Adipocyte (in vitro differentiated cells): ENCODE measurements at regions not wholly inside any gene's neighbourhood (a gene's known extent, or its start where the extent isn't known, plus 50 kb on each side); places are given as distances from the start of the nearest gene placed in this dataset.
"Not testable (repeated sequence)": the region's sequence is repeated elsewhere in the genome, so short reads cannot be mapped to it uniquely, and the experiment has no call there.

Source experiments
- DNase-seq: peaks from one replicate; pipeline ENCODE4 v3.0.0-alpha.2; 2015; ENCODE audit warnings: low read depth
- H3K27me3 ChIP-seq: replicated peaks from 2 replicates; pipeline ENCODE4 v1.7.0; 2013; ENCODE audit warnings: mild to moderate bottlenecking, low read length, moderate library complexity; ENCODE audit not compliant: control insufficient read depth, insufficient read depth
- H3K36me3 ChIP-seq: 2 replicates; pipeline ENCODE4 v1.7.0; 2013; ENCODE audit warnings: low read length, mild to moderate bottlenecking, moderate library complexity; ENCODE audit not compliant: control insufficient read depth, insufficient read depth, severe bottlenecking
- H3K4me1 ChIP-seq: 2 replicates; pipeline ENCODE4 v1.7.0; 2013; ENCODE audit warnings: mild to moderate bottlenecking, low read length, moderate library complexity; ENCODE audit not compliant: control insufficient read depth, insufficient read depth
- H3K4me3 ChIP-seq: 2 replicates; pipeline ENCODE4 v1.7.0; 2013; ENCODE audit warnings: mild to moderate bottlenecking, low read length, moderate library complexity
- H3K9ac ChIP-seq: 2 replicates; pipeline ENCODE4 v1.7.0; 2013; ENCODE audit warnings: mild to moderate bottlenecking, low read length, moderate library complexity
- H3K9me3 ChIP-seq: 2 replicates; pipeline ENCODE4 v1.7.0; 2013; ENCODE audit warnings: mild to moderate bottlenecking, low read length, moderate library complexity; ENCODE audit not compliant: control insufficient read depth

GRCh38 chr9:66720845-66721244, 179.7 kb upstream of the ZNF658 start:
- not testable (repeated sequence) for H3K36me3 ChIP-seq, DNase-seq, H3K27me3 ChIP-seq, H3K9me3 ChIP-seq, H3K4me1 ChIP-seq, H3K4me3 ChIP-seq, H3K9ac ChIP-seq

- DNase-seq, H3K9ac ChIP-seq, H3K27me3 ChIP-seq, H3K36me3 ChIP-seq, H3K4me1 ChIP-seq, H3K9me3 ChIP-seq, H3K4me3 ChIP-seq: not testable (repeated sequence)
Observed at GRCh38 chr9:66727540-66727939, 173.0 kb upstream of the ZNF658 start.

GRCh38 chr9:66736686-66737085, 163.8 kb upstream of the ZNF658 start:
- not testable (repeated sequence) for H3K4me3 ChIP-seq, H3K9me3 ChIP-seq, H3K27me3 ChIP-seq, H3K36me3 ChIP-seq, H3K4me1 ChIP-seq, DNase-seq, H3K9ac ChIP-seq

GRCh38 chr9:66738418-66738817, 162.1 kb upstream of the ZNF658 start:
- not testable (repeated sequence) for H3K27me3 ChIP-seq, DNase-seq

GRCh38 chr9:66740136-66740535, 160.4 kb upstream of the ZNF658 start:
- H3K4me3 ChIP-seq, H3K9ac ChIP-seq, H3K36me3 ChIP-seq, H3K9me3 ChIP-seq, DNase-seq, H3K27me3 ChIP-seq, H3K4me1 ChIP-seq: not testable (repeated sequence)

More at GRCh38 chr9:66738418-66738817, 162.1 kb upstream of the ZNF658 start:
- H3K4me1 ChIP-seq, H3K9me3 ChIP-seq, H3K36me3 ChIP-seq, H3K4me3 ChIP-seq, H3K9ac ChIP-seq: not testable (repeated sequence)

- DNase-seq, H3K4me3 ChIP-seq, H3K27me3 ChIP-seq, H3K4me1 ChIP-seq, H3K9me3 ChIP-seq, H3K9ac ChIP-seq, H3K36me3 ChIP-seq: not testable (repeated sequence)
Observed at GRCh38 chr9:66745846-66746245, 154.7 kb upstream of the ZNF658 start.

GRCh38 chr9:66752324-66752923, 148.1 kb upstream of the ZNF658 start:
- DNase-seq, H3K27me3 ChIP-seq, H3K9ac ChIP-seq, H3K9me3 ChIP-seq, H3K36me3 ChIP-seq, H3K4me3 ChIP-seq, H3K4me1 ChIP-seq: not testable (repeated sequence)

GRCh38 chr9:66759825-66760492, 140.6 kb upstream of the ZNF658 start:
- not testable (repeated sequence) for H3K27me3 ChIP-seq, H3K4me3 ChIP-seq, DNase-seq, H3K36me3 ChIP-seq, H3K9ac ChIP-seq, H3K9me3 ChIP-seq, H3K4me1 ChIP-seq

- not testable (repeated sequence) for H3K4me1 ChIP-seq, H3K9ac ChIP-seq, H3K27me3 ChIP-seq, DNase-seq, H3K9me3 ChIP-seq, H3K36me3 ChIP-seq, H3K4me3 ChIP-seq
Observed at GRCh38 chr9:66764799-66765493, 135.6 kb upstream of the ZNF658 start.

- not testable (repeated sequence) for DNase-seq, H3K9ac ChIP-seq, H3K4me3 ChIP-seq, H3K27me3 ChIP-seq, H3K36me3 ChIP-seq, H3K4me1 ChIP-seq, H3K9me3 ChIP-seq
Observed at GRCh38 chr9:66765531-66765930, 135.0 kb upstream of the ZNF658 start.

- not testable (repeated sequence) for H3K4me3 ChIP-seq, H3K27me3 ChIP-seq, H3K4me1 ChIP-seq, H3K36me3 ChIP-seq, H3K9ac ChIP-seq, DNase-seq, H3K9me3 ChIP-seq
Observed at GRCh38 chr9:66771504-66771903, 129.0 kb upstream of the ZNF658 start.
